ENCODE measurements at regions not wholly inside any gene's neighbourhood (a gene's known extent, or its start where the extent isn't known, plus 50 kb on each side); places are given as distances from the start of the nearest gene placed in this dataset.

- TF ChIP-seq CTCF (IDR thresholded peaks at IDR 0.05) = peak in 4 of 7 experiments; percentile 23 to 47 (median 36)
- TF ChIP-seq POLR2A (IDR thresholded peaks at IDR 0.05) = no peak
- TF ChIP-seq POLR2AphosphoS5 (IDR thresholded peaks at IDR 0.05) = no peak
- no peak for TF ChIP-seq EP300 (IDR thresholded peaks at IDR 0.05)
Observed at GRCh38 chr11:23021287-23021863, 161.1 kb upstream of the CCDC179 start.

All from stomach (tissue), 4 donors.